Cardiac muscle cell (in vitro differentiated cells and primary cell): ENCODE measurements at regions not wholly inside any gene's neighbourhood (a gene's known extent, or its start where the extent isn't known, plus 50 kb on each side); places are given as distances from the start of the nearest gene placed in this dataset.
A peak's percentile ranks its signal among the peaks of the same experiment; 100 is the strongest.

Experiments
- DNase-seq, 2 donors: peaks; one replicate each; pipeline versions ENCODE4 v3.0.0 to v3.0.0-alpha.2; 2010 to 2017; ENCODE audit warnings: low read depth in 1 of 2, low spot score in 1 of 2
- H3K27ac ChIP-seq: fragments of 200-600 bp; sonication (generic); 2 replicates; pipeline ENCODE4 v1.5.1; 2016
- H3K27me3 ChIP-seq: fragments of 200-600 bp; sonication (generic); 2 replicates; pipeline ENCODE4 v1.6.0; 2016; ENCODE audit warnings: control low read depth
- H3K36me3 ChIP-seq: fragments of 200-600 bp; sonication (generic); 2 replicates; pipeline ENCODE4 v1.5.1; 2016; ENCODE audit warnings: control low read depth
- H3K4me1 ChIP-seq: fragments of 200-600 bp; sonication (generic); 2 replicates; pipeline ENCODE4 v1.8.1; 2017; ENCODE audit warnings: low read depth, mild to moderate bottlenecking, mixed run types
- H3K4me3 ChIP-seq: fragments of 200-600 bp; sonication (generic); 2 replicates; pipeline ENCODE4 v1.5.1; 2016; ENCODE audit warnings: mild to moderate bottlenecking
- H3K9me3 ChIP-seq: fragments of 200-600 bp; sonication (generic); 2 replicates; pipeline ENCODE4 v1.5.1; 2017; ENCODE audit warnings: low read depth, mild to moderate bottlenecking, control low read depth
- CTCF ChIP-seq: IDR thresholded peaks from 2 replicates; pipeline ENCODE4 v1.5.1; 2012; ENCODE audit warnings: low read depth, mild to moderate bottlenecking, low read length

- no peak overlapping the region for H3K27ac ChIP-seq
- no peak for TF ChIP-seq CTCF
- peaks cover 27% of the 10 kb centered on the region for H3K4me1 ChIP-seq
- no peaks in the 10 kb centered on the region for H3K36me3 ChIP-seq
- H3K4me3 ChIP-seq: no peak overlapping the region
- no peak for DNase-seq
- H3K9me3 ChIP-seq: no peaks in the 10 kb centered on the region
- no peaks in the 10 kb centered on the region for H3K27me3 ChIP-seq
These were observed 102.1 kb upstream of the MLIP start for GRCh38 chr6:54009052-54009654.

- Histone ChIP-seq H3K9me3 (no peaks in the 10 kb centered on the region), H3K4me1 (peaks cover 27% of the 10 kb centered on the region), H3K4me3 (no peak overlapping the region), H3K36me3 (no peaks in the 10 kb centered on the region), H3K27me3 (no peaks in the 10 kb centered on the region), H3K27ac (peak overlapping the region; percentile 70)
- DNase-seq: peak; percentile 33 to 40
- TF ChIP-seq CTCF: no peak
These were observed 100.6 kb upstream of the MLIP start for GRCh38 chr6:54010340-54011276.

- peak in 1 of 2 donors; percentile 21 for DNase-seq
- Histone ChIP-seq H3K4me1 (peaks cover 27% of the 10 kb centered on the region), H3K27ac (peak overlapping the region; percentile 70), H3K27me3 (no peaks in the 10 kb centered on the region), H3K9me3 (no peaks in the 10 kb centered on the region), H3K4me3 (no peak overlapping the region), H3K36me3 (no peaks in the 10 kb centered on the region)
- no peak for TF ChIP-seq CTCF
These were observed 100.0 kb upstream of the MLIP start for GRCh38 chr6:54011277-54011648.

- Histone ChIP-seq H3K27ac (no peak overlapping the region), H3K9me3 (no peaks in the 10 kb centered on the region), H3K4me3 (no peak overlapping the region), H3K36me3 (no peaks in the 10 kb centered on the region), H3K4me1 (peaks cover 45% of the 10 kb centered on the region), H3K27me3 (no peaks in the 10 kb centered on the region)
- no peak for TF ChIP-seq CTCF
- no peak for DNase-seq
These were observed 97.3 kb upstream of the MLIP start for GRCh38 chr6:54013966-54014365.

GRCh38 chr6:54014440-54014839 is 96.8 kb upstream of the MLIP start:
- Histone ChIP-seq H3K4me1 (peaks cover 50% of the 10 kb centered on the region), H3K9me3 (no peaks in the 10 kb centered on the region), H3K27ac (no peak overlapping the region), H3K4me3 (no peak overlapping the region), H3K36me3 (no peaks in the 10 kb centered on the region), H3K27me3 (no peaks in the 10 kb centered on the region)
- TF ChIP-seq CTCF: no peak
- DNase-seq: no peak
